Mesothelial cell of epicardium (in vitro differentiated cells): ENCODE measurements at regions not wholly inside any gene's neighbourhood (a gene's known extent, or its start where the extent isn't known, plus 50 kb on each side); places are given as distances from the start of the nearest gene placed in this dataset.

ENCODE experiments used
- DNase-seq, 2 experiments: peaks; one replicate each; pipeline ENCODE4 v3.0.0; 2021; ENCODE audit warnings: low spot score in 2 of 2; ENCODE audit not compliant: unreplicated experiment in 2 of 2
- H3K27ac Mint-ChIP-seq: 2 replicates; pipeline ENCODE4 v1.8.0; 2021; ENCODE audit warnings: mixed read lengths
- H3K27me3 Mint-ChIP-seq: 2 replicates; pipeline ENCODE4 v1.8.0; 2021; ENCODE audit warnings: low read depth, mixed read lengths
- H3K36me3 Mint-ChIP-seq: 2 replicates; pipeline ENCODE4 v1.8.0; 2021; ENCODE audit warnings: mixed read lengths
- H3K4me1 Mint-ChIP-seq: 2 replicates; pipeline ENCODE4 v1.8.0; 2021; ENCODE audit warnings: mixed read lengths
- H3K4me3 Mint-ChIP-seq: 2 replicates; pipeline ENCODE4 v1.8.0; 2021; ENCODE audit warnings: mild to moderate bottlenecking, moderate library complexity, mixed read lengths
- H3K9me3 Mint-ChIP-seq: 2 replicates; pipeline ENCODE4 v1.8.0; 2021; ENCODE audit warnings: mixed read lengths
- CTCF ChIP-seq: fragments of 200-600 bp; sonication (generic); IDR thresholded peaks from one replicate; pipeline ENCODE4 v1.5.0; 2021; ENCODE audit warnings: antibody characterized with exemption; ENCODE audit not compliant: unreplicated experiment

GRCh38 chr4:16993956-16994840 lies 95.8 kb upstream of the LDB2 start:
- DNase-seq = no peak
- Mint-ChIP-seq H3K36me3 (no peaks in the 10 kb centered on the region), H3K4me3 (no peak overlapping the region), H3K9me3 (no peaks in the 10 kb centered on the region), H3K27me3 (no peaks in the 10 kb centered on the region), H3K27ac (no peak overlapping the region), H3K4me1 (peaks cover 12% of the 10 kb centered on the region)
- TF ChIP-seq CTCF = no peak

GRCh38 chr4:16992566-16993225 lies 94.3 kb upstream of the LDB2 start:
- Mint-ChIP-seq H3K36me3 (no peaks in the 10 kb centered on the region), H3K9me3 (no peaks in the 10 kb centered on the region), H3K4me1 (peaks cover 12% of the 10 kb centered on the region), H3K27me3 (no peaks in the 10 kb centered on the region), H3K27ac (no peak overlapping the region), H3K4me3 (no peak overlapping the region)
- DNase-seq = no peak
- no peak for TF ChIP-seq CTCF

GRCh38 chr4:16991450-16991849 lies 93.0 kb upstream of the LDB2 start:
- H3K4me1 Mint-ChIP-seq = peaks cover 12% of the 10 kb centered on the region
- peak overlapping the region; percentile 62 for H3K27ac Mint-ChIP-seq
- no peaks in the 10 kb centered on the region for H3K36me3 Mint-ChIP-seq
- DNase-seq = no peak
- no peaks in the 10 kb centered on the region for H3K9me3 Mint-ChIP-seq
- no peak for TF ChIP-seq CTCF
- H3K27me3 Mint-ChIP-seq = no peaks in the 10 kb centered on the region
- H3K4me3 Mint-ChIP-seq = no peak overlapping the region

GRCh38 chr4:16989371-16989770 lies 90.9 kb upstream of the LDB2 start:
- H3K4me1 Mint-ChIP-seq = peaks cover 9% of the 10 kb centered on the region
- no peaks in the 10 kb centered on the region for H3K27me3 Mint-ChIP-seq
- DNase-seq = no peak
- H3K4me3 Mint-ChIP-seq = no peak overlapping the region
- H3K9me3 Mint-ChIP-seq = no peaks in the 10 kb centered on the region
- H3K36me3 Mint-ChIP-seq = no peaks in the 10 kb centered on the region
- no peak for TF ChIP-seq CTCF
- H3K27ac Mint-ChIP-seq = no peak overlapping the region

- Mint-ChIP-seq H3K4me3 (no peak overlapping the region), H3K36me3 (no peaks in the 10 kb centered on the region), H3K9me3 (no peaks in the 10 kb centered on the region), H3K27me3 (no peaks in the 10 kb centered on the region), H3K4me1 (peaks cover 9% of the 10 kb centered on the region), H3K27ac (no peak overlapping the region)
- DNase-seq = no peak
- TF ChIP-seq CTCF = no peak
These were observed 90.4 kb upstream of the LDB2 start for GRCh38 chr4:16988814-16989213.
